Stimulated activated CD8-positive, alpha-beta memory T cell treated with anti-CD3 and anti-CD28 coated beads, Interleukin-7, amount 100 ng/mL, for 1 hour (primary cell): ENCODE measurements at regions not wholly inside any gene's neighbourhood (a gene's known extent, or its start where the extent isn't known, plus 50 kb on each side); places are given as distances from the start of the nearest gene placed in this dataset.

Experiments
- DNase-seq, 2 donors: peaks; one replicate each; pipeline ENCODE4 v3.0.0-alpha.2; 2020; ENCODE audit warnings: low read depth in 2 of 2

- no peak for DNase-seq
These were observed 50.6 kb upstream of the SMNDC1 start for GRCh38 chr10:110355141-110355831.

- no peak for DNase-seq
These were observed 51.4 kb upstream of the SMNDC1 start for GRCh38 chr10:110355922-110356627.

GRCh38 chr10:110356628-110357245, 52.0 kb upstream of the SMNDC1 start:
- peak in 1 of 2 donors; percentile 13 for DNase-seq

GRCh38 chr10:110357252-110357780, 52.6 kb upstream of the SMNDC1 start:
- peak in 1 of 2 donors; percentile 16 for DNase-seq

GRCh38 chr10:110357871-110358270, 53.2 kb upstream of the SMNDC1 start:
- DNase-seq = no peak

- DNase-seq = no peak
These were observed 53.6 kb upstream of the SMNDC1 start for GRCh38 chr10:110358278-110358677.

GRCh38 chr10:110358869-110359629, 54.3 kb upstream of the SMNDC1 start:
- DNase-seq = no peak

GRCh38 chr10:110360857-110361474, 56.2 kb upstream of the SMNDC1 start:
- DNase-seq = no peak

GRCh38 chr10:110361800-110362456, 57.2 kb upstream of the SMNDC1 start:
- DNase-seq = no peak

- no peak for DNase-seq
These were observed 59.1 kb upstream of the SMNDC1 start for GRCh38 chr10:110363572-110364411.

GRCh38 chr10:110364531-110364937, 59.8 kb upstream of the SMNDC1 start:
- no peak for DNase-seq

- no peak for DNase-seq
These were observed 60.8 kb upstream of the SMNDC1 start for GRCh38 chr10:110365356-110366143.

- no peak for DNase-seq
These were observed 61.9 kb upstream of the SMNDC1 start for GRCh38 chr10:110366635-110367034.

- DNase-seq = no peak
These were observed 63.3 kb upstream of the SMNDC1 start for GRCh38 chr10:110368002-110368401.

GRCh38 chr10:110368556-110368955, 63.8 kb upstream of the SMNDC1 start:
- no peak for DNase-seq

GRCh38 chr10:110370006-110370405, 65.3 kb upstream of the SMNDC1 start:
- DNase-seq = no peak

- DNase-seq = no peak
These were observed 67.9 kb upstream of the SMNDC1 start for GRCh38 chr10:110372656-110373055.

- no peak for DNase-seq
These were observed 68.3 kb upstream of the SMNDC1 start for GRCh38 chr10:110373059-110373458.
